ENCODE measurements at regions not wholly inside any gene's neighbourhood (a gene's known extent, or its start where the extent isn't known, plus 50 kb on each side); places are given as distances from the start of the nearest gene placed in this dataset.
"Not testable (repeated sequence)": the region's sequence is repeated elsewhere in the genome, so short reads cannot be mapped to it uniquely, and the experiment has no call there.

GRCh38 chr15:81686021-81686420 is 312.0 kb upstream of the TMC3 start:
- no peak for DNase-seq

- DNase-seq: no peak
These were observed 311.2 kb upstream of the TMC3 start for GRCh38 chr15:81685237-81685636.

DNA sequence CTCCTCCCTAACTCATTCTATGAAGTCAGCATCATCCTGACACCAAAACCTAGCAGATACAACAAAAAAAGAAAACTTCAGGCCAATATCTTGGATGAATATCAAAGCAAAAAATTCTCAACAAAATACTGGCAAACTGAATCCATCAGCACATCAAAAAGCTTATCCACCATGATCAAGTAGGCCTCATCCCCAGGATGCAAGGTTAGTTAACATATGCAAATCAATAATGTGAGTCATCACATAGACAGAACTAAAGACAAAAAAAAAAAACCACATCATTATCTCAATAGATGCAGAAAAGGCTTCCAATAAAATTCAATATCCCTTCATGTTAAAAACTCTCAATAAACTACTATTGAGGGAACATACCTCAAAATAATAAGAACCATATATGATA is 306.8 kb upstream of the TMC3 start:
- no peak for DNase-seq

DNA sequence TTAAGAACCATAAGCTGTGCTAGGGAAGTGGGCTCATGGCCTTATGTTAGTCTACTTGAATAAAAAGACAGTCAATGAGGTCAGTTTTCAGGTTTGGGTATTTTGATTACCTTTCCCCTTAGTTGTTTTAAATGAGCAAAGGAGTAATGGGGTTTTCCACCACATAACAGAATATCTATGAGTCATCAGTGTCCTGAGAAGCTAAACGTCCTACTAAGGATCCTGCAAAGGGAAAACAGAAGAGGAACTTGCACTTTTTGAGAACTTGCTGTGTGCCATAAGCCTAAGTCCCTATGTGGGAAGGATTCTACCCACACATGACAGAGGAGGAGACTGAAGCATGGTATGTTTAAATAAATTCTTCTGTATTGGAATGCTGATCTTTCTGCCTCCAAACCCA is 292.8 kb upstream of the TMC3 start:
- DNase-seq: no peak

DNA sequence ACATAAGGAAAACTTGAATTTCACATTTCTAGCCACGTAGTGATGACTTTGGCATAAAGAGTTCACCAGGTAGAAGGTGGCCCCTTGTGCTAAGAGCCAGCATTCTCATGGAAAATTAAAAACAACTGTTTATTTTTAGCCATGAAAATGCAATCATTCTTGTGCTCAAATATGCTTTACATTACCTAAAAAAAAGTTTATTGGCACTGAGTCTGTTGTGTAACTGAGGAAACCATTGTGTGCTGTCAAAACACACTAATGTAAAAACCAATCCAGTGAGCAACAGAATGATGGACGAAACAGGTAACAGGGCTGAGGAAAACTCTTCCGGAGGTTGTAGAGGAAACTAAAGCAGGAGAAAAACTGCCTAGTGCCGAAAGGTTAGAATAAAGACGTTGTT is 287.0 kb upstream of the TMC3 start:
- no peak for DNase-seq

- DNase-seq: no peak
These were observed 279.2 kb upstream of the TMC3 start for GRCh38 chr15:81653259-81653658.

GRCh38 chr15:81645470-81645869 is 271.5 kb upstream of the TMC3 start:
- DNase-seq: no peak

GRCh38 chr15:81643771-81644170 is 269.8 kb upstream of the TMC3 start:
- no peak for DNase-seq

GRCh38 chr15:81642451-81642990 is 268.5 kb upstream of the TMC3 start:
- no peak for DNase-seq

DNA sequence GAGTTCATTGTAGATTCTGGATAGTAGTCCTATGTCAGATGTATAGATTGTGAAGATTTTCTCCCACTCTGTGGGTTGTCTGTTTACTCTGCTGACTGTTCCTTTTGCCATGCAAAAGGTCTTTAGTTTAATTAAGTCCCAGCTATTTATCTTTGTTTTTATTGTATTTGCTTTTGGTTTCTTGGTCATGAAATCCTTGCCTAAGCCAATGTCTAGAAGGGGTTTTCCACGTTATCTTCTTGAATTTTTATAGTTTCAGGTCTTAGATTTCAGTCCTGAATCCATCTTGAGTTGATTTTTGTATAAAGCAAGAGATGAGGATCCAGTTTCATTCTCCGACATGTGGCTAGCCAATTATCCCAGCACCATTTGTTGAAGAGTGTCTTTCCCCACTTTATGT is 262.1 kb upstream of the TMC3 start:
- not testable (repeated sequence) for DNase-seq

DNA sequence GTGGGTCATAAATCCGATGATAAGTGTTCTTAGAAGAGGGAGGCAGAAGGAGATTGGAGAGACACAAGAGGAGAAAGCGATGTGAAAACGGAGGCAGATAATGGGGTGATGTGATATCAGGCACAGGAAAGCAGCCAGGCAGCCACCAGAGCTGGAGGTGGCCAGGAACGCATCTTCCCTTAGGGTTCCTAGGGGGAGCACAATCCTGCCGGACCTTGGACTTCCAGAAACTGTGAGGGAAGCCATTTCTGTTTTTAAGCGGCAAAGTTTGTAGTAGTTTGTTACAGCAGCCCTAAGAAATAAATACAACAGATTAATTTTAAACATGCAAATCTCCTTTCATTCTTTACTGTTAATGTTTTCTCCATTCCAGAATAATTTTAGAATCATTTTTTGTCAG is 259.9 kb upstream of the TMC3 start:
- DNase-seq: no peak

GRCh38 chr15:81625896-81626295 is 251.9 kb upstream of the TMC3 start:
- no peak for DNase-seq

DNA sequence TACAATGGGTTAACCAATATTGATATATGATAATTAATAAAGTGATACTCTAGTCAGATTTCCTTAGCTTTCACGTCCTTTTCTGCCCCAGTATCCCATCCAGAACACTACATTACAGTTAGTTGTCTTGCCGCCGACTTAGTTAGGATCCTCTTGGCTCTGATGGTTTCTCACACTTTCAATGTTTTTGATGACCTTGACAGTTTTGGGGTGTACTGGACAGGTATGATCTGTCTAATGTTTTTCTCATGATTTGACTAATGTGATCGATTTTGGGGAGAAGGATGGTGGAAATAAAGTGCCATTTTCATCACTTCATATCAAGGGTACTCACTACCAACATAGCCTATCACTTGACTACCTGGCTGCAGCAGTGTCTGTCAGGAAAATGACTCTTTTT is 245.0 kb upstream of the TMC3 start:
- DNase-seq: no peak

GRCh38 chr15:81612631-81613030 is 238.6 kb upstream of the TMC3 start:
- no peak for DNase-seq

- DNase-seq: no peak
These were observed 237.7 kb upstream of the TMC3 start for GRCh38 chr15:81611679-81612078.

- DNase-seq: no peak
These were observed 234.4 kb upstream of the TMC3 start for GRCh38 chr15:81608309-81608829.

DNA sequence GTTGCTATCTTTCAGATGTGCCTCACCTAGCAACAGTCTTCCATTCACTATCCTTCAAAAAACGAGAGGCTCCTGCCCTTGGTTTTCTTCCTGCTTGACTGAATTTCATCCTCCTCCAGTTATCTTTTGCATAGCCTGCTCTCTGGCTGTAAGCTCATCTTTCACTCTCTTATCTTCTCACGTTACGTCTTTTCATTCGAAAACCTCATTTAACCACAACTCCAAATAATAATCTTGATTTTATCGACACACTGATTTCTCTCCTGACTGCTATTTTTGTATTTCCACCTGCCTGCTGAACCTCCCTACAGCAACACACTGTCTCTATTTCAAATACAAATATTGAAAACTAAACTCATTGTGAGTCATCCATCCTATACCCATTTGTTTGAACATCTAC is 230.7 kb upstream of the TMC3 start:
- DNase-seq: no peak

GRCh38 chr15:81596159-81596865 is 222.3 kb upstream of the TMC3 start:
- DNase-seq: no peak

DNA sequence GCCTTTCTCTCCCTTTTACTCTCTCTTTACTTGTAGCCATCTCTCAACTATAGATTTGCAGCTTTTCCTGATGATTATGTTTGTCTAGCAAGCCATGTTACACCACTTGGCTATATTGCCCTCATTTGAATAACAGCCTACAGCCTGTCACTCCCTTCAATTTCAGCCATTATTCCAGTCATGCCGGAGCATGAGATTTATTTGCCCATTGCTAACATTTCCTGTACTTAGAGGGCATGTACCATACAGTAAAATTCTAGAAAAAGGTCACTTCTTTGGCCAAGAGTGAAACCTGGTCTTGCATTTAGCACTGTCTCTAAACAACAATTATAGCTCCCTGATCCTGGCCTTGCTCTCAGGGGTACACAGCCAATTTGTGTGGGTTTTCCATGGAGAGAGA is 221.7 kb upstream of the TMC3 start:
- DNase-seq: no peak

- DNase-seq: no peak
These were observed 215.7 kb upstream of the TMC3 start for GRCh38 chr15:81589671-81590070.

GRCh38 chr15:81575436-81576123 is 201.6 kb upstream of the TMC3 start:
- peak; percentile 68 for DNase-seq

GRCh38 chr15:81573098-81573746 is 199.2 kb upstream of the TMC3 start:
- DNase-seq: no peak

GRCh38 chr15:81572190-81572589 is 198.2 kb upstream of the TMC3 start:
- no peak for DNase-seq

Measured in NCI-H1105 treated with DMSO at 0.1 percent for 48 hours (cell line).